Stromal cell of bone marrow (primary cell): ENCODE measurements at regions not wholly inside any gene's neighbourhood (a gene's known extent, or its start where the extent isn't known, plus 50 kb on each side); places are given as distances from the start of the nearest gene placed in this dataset.
"Not testable (repeated sequence)": the region's sequence is repeated elsewhere in the genome, so short reads cannot be mapped to it uniquely, and the experiment has no call there.

Source experiments
- DNase-seq: peaks from one replicate; pipeline ENCODE4 v3.0.0-alpha.2; 2012; ENCODE audit warnings: low read depth

DNA sequence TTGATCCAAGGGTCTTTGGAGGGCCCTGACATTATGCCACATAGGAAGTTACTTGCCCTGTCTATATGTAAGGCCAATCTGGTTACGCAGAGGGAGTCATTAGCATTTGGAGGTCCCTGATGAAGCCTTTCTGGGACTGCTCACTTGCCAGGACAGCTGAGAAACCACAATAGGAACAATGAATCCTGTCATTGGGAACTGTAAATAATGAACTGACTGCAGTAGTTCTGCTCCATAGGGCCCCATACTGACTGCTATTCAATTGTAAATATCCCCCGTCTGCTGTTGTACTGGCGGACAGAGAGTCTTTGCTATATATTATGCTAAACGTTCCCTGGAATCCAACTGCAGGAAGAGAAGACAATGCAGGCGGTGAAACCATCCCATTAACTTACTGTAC is 149.4 kb upstream of the DCC start:
- no peak for DNase-seq

DNA sequence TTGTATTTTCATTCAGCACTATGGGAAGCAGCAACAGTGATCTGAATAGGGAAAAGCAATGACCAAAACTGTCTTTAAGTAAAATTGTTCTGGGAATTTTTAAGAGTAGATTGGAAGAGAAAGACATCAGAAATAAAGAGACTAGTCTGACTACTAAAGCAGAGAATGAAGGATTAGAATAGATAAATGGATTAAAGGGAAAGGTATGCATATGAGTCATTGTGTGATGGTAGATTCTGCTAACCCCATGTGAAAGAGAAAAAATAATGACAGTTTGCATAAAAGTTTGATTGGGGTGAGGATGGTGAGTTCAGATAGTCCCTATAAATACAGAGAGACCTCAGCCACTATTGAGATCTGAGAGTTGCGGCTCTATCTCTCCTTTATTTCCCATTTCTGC is 139.6 kb upstream of the DCC start:
- DNase-seq: no peak

DNA sequence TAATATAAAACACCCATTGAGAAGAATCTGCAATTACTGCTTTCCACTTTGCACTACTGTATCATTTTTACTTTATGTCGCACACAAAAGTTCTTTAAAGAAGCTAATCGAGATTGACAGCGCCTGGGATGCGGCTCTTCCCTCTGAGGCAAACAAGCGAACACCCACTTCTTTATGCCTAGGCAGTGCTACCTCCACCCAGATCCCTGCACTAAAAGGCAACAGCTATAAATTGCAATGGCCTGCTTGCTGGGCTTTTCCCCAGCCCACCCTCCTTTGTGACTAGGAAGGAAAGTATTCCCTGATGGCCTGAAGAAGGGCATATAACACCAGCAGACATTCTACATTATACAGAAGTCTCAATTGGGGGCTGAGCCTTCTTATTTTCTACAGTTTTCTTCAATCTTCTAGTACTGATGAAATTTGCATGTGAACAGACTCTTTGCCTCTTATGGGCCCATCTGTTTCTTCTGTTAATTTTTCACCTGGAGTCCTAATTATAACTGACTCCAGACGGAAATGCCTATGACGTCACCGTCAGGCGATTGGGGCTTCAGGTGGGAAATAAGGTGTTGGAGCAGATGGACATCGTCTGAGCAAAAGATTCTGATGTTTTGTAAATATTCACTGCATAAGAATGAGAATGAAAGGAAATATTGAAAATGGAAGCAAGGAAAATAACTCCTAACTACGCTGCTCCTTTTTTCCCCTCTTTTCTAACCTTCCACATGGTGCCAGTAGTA is 138.9 kb upstream of the DCC start:
- no peak for DNase-seq

DNA sequence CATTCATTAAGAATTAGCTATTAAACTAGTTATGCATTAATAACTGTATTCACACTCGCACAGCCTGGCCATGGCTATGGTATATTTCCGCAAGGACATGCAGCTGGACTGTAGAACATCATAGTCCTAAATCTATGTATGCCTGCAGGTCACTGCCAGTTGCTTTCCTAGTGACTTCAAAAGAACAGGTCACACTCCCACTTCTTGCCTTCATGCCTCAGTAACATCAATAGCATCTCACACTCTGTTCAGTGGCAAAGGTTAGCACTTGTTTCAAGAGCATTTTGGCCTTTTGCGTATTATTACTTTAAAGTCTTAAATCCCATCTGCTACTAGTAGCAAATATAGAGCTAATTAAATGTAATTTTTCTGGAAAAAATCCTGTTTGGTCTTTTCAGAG is 131.4 kb upstream of the DCC start:
- DNase-seq: no peak

DNA sequence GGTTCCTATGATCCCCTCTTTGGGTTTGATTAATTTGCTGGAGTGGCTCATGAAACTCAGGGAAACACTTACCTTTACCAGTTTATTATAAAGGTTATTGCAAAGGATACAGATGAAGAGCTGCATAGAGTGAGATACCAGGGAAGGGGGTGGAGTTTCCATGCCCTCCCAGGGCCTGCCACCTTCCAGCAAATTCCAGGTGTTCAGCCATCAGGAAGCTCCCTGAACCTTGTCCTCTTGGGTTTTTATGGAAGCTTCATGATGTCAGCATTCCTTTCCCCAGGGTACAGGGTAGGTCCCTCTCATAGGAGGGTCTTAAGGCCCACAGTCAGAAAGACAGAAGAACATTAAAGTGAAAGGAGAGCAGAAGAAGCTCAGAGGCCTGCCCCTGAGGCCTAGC is 123.9 kb upstream of the DCC start:
- DNase-seq: no peak

DNA sequence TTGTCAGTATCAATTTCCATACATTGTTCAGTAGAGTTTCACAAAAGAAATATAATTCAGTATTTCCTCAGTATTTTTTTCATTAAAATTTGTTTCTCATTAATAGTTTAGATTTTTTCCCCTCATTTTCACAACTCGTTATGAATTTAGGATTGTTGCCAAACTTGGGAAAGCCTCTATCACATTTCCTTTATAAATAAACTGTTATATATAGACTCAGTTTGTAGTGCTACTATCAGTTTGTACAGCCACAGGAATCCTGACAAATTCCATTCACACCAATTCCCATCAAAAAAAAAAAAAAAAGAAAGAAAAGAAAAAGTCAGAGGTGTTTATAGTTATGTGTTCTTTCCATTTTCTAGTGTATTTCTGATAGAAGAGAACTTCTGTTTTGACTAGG is 123.3 kb upstream of the DCC start:
- DNase-seq: no peak

DNA sequence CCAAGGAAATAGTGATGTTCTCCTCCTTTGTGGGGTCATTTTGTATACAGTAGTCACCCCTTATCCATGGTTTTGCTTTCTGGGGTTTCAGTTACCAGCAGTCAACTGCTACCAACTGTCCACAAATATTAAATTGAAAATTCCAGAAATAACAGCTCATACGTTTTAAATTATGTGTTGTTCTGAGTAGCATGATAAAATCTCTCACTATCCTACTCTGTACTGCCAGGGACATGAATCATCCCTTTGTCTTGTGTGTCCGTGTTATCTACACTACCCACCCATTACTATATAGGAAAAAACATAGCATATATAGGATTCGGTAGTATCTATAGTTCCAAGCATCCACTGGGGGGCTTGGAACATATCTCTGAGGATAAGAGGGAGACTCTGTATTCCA is 120.9 kb upstream of the DCC start:
- DNase-seq: no peak

DNA sequence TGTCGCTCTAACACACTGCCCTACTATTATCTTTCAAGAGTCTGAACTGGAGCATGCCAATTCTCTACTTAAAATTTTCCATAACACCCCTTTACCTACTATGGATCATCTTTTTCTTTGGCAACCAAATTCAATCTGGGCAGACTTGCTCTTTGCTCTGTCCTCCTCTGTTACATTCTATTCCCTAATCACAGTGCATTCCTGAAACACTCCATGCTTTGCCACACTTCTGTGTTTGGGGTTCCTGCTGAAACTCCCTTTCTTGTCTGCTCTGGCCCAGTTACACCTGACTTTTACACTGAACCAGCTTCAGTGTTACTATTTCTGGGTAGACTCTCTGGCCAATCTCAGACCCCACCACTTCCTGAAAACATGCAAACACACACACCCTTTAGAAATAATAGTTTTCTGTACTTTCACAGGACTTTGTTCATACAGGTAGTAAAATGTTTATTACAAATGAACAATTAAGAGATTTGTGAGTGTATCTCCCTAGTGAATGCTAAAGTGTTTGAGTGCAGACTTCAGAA is 119.9 kb upstream of the DCC start:
- no peak for DNase-seq

DNA sequence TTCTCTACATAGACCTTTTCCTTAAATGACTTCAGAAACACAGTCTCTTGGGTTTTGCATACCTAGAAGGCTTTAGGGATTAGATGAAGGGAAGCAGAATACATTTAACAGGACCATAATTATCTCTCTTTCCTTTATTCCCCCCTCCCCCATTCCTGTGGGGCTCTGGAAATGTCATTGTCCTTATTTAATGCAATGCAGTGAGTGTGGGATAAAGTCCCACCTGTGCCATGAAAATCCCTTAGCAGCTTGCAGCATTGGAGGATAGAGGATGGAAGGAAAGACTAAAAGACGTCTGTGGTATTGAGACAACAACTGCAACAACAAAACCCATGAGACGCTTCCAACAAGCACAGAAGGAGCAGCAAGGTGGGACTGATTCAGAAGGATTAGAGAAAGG is 117.8 kb upstream of the DCC start:
- no peak for DNase-seq

DNA sequence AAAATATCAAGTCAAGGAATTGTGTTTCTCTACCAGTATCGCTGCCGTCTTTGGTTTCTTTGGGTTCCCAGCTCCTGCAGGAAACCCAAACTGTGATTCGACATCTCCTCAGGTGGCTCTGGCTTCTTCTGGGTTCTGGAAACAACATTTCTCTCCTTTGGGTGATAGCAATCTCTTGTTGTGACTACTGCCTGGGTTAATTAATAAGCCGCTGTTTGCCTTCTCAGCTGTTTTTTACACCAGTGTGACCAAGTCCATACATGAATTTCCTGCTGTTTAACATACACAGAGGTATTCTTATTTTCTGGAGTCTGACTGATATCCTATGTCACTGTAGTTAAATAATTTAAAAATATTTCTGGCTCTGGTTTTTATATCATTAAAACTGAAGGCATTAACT is 112.5 kb upstream of the DCC start:
- DNase-seq: no peak

DNA sequence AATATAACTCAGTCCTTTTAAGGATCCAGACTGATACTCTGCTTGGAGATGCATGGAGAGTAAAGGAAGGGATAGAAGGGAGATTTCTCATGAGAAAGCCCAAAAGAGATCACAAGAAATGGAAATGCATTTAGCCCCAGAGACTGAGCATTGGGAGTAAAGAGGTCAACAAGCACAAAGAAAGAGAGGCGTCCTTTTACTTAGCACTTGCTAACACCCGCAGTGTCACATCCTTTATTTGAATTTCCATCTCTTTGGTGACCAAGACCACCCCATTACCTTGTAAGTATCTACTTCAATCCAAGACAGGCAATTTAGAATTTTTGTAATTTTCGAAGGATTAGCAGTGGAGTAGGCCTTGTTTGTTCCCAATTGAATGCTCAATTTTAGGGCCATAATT is 111.8 kb upstream of the DCC start:
- DNase-seq: no peak

DNA sequence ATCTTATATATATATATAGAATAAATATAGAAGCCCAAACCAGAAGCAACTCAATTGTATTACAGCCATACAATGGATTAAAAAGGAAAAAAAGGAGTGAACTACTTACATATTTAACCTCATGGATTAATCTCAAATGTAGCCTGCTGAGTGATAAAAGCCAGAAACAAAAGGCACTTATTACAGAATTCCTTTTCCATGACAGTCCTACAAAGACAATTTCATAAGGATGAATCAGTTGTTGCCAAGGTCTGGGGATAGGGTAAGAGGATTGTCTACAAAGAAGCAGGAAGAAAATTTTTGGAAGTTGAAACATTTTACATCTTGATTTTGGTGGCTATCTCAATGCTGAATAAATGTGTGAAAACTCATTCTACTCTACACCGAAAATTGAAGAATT is 103.9 kb upstream of the DCC start:
- no peak for DNase-seq

DNA sequence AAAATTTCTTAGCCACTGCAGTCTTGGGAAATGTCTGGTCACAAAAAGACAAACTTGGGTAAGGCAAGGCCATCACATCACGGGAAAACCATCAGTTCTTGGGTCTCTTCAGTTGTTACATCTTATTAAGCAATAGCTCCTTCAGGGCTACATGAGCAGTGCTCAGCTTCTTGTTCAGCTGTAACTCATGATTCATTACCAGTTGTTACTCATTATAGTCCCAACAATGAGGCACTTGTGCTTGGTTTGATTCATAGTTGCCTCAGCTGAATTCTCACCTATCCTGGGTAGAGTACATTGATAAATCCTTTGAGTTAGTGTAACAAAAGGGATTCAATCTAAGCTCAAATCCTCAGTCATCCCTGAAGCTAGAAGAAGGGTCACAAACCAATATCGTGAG is 102.4 kb upstream of the DCC start:
- no peak for DNase-seq

DNA sequence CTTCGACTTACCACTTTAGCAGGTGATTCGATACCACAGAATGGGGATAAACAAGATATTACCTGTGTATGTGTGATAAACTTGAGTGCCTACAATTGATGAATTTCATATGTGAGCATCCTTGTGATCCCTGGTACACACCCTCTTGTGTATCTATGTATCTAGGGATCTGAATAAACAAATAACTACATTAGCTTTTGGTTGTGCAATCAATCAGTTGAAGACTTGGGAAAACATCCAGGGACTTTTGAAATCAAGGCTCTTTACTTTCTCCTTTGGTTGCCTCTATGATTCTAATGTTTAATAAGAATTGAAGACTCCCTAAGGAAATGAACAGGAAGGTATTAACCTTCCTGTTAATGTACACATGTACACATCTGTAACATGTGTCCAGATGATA is 97.3 kb upstream of the DCC start:
- no peak for DNase-seq

DNA sequence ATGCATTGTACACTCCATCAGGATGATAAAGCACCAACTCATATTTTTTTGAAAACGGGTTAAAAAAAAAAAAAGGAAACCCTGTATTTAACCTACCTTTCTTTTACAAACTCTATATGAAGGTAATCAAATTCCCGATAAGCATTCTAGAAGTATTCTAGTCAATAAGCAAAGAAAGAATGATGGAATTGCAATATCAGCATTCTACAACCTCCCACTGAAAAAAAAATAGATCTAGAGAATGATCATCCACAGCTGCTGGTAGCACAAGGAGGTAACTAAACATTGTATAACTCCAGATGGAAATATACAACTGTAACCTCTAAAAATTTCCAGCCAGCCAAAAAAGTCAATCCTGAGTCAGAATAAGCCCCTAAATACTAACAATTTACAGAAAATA is 95.3 kb upstream of the DCC start:
- no peak for DNase-seq

DNA sequence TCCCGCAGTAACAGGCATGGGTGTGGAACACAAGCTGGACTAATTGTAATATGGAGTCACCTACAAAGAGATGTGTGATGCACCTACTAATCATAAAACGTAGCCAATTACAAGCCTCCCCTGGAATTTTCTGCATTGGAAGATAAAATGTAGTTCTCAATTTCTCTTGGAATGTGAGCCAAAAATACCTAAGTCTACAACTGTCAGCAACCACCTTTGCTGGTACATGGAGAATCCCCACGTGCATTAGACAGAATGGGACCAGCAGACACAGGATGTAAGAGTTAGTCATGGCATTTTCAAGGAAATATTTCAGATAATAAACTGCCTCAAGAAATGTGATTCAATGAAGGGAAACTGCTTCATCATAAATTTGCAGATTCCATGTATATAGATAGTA is 85.6 kb upstream of the DCC start:
- DNase-seq: no peak

DNA sequence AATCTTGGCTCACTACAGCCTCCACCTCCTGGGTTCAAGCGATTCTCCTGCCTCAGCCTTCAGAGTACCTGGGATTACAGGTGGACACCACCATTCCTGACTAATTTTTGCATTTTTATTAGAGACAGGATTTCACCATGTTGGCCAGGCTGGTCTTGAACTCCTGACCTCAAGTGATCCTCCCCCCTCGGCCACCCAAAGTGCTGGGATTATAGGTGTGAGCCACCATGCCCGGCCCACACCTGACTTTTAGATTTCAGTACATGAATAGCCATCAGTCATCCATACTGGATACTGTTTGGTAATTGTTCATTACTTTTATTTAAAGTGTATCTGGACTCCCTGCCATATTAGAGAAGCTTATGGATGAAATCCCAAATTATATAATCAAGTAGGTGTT is 82.6 kb upstream of the DCC start:
- not testable (repeated sequence) for DNase-seq

DNA sequence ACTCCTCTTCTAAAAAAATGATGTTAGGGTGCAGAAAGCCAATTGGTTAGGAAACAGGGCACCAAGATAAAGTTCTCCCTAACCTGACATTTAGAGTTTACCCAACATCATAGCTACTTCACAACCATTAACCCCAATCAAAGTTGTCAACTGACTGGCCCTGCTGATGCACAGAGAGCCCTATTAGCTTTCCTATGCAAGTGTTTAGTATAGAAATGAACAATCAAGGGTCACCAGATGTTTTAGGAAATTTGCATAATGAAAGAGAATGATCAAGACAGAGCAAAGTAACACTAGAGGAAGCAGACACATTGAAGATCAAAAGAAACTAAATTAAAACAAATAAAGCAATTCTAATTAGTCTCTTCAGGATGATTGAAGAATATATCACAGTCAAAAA is 64.2 kb upstream of the DCC start:
- DNase-seq: no peak

DNA sequence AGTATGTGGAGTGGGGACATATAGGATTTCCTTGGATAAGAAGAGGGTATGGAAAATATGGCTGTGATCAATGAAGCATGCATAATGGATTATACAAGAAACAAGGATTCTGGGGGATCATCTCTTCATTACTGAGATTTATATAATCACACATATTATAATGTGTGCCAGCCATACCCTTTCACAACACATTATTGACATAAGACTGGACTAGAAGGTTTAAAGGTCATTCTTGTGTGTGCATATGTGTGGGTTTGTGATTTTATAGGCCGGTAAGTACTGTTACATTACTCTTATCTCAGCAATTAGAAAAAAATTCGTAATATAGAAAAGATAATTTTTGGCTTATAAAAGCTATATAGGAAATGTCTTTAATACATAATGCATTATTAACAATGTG is 62.2 kb upstream of the DCC start:
- no peak for DNase-seq

DNA sequence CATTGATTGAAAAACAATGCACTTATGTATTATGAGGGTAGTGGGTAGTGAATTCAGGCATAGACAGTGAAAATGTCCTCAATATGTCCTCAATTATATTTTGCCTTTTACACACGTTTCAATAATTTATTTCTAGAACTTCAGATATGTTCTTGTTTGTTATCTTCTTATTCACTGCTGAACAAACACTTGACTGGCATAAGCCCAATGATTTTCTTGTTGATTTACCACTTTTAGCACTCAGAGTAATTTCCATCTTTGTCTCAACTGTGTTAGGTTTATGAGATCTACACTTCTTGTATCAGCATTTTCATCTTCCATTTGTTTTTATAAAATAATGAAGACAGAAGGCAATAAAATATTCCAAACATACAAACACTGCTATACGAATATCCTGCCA is 61.8 kb upstream of the DCC start:
- DNase-seq: no peak

DNA sequence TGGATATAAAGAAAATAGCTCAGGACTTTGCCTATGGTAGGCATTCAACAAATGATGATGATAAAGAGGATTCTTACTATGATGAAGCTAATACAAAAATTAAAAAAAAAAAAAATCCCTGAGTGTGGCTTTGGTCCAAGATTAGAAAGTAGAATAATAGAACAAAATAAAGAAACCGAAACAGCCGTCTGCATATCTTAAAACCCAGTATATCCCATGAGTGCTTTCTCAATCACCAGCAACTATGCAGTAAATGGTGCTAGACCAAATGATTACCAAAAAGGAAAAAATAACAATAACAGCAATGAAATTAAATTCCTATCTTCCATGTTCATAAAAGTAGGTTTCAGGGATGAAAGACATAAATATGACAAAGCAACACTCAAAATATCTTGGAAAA is 59.3 kb upstream of the DCC start:
- no peak for DNase-seq

DNA sequence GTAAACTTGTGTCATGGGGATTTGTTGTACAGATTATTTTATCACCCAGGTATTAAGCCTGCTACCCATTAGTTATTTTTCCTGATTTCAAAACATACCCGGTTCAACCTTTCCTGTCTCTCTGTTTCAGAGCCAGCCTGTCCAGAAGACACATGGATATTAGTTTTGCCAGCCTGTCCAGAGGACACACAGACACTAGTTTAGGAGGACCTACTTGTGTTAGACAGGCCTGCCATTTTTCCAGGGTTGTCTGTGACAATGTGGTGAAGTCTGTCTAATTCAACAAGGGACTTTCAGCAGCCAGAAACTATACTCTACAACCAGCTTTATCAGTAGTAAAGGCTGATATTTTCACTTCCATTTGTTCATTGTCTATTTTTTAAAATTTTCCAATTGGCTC is 56.1 kb upstream of the DCC start:
- no peak for DNase-seq

DNA sequence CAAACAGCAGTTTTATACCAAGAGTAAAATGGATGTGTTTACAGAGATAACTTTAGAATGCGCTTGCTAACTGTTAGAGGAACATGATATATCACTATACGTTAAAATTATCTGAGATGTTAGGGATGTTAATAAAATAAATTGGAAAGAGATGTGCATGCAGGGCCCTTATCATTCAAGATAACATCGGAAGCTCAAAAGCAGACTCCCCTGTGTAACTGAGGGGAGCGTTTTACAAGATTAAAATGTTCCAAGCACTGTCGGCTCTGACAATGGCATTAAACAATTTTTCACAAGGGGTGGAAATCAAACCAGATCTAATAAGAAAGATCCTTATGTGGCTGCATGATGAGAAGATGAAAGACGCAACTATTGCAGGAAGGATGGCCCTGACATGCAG is 53.3 kb upstream of the DCC start:
- DNase-seq: no peak

DNA sequence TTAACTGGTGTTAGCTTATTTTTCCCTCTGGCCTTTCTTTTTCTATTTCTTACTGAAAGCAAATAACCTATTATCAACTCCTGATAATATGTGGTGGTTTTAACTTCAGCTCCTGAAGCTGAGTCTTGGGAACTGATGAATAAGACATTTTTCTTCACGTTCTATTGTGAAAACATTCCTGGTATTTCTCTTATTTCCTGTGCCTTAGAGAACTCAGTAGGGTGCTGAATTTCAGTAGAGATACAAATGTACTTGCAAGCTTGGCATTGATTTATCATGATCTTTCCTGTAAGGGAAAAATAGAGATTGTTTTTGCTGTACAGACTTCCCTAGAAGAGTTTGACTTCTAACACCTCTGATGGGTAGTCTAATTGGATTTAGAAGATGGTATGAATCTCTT is 52.8 kb upstream of the DCC start:
- no peak for DNase-seq
